ENCODE measurements at regions not wholly inside any gene's neighbourhood (a gene's known extent, or its start where the extent isn't known, plus 50 kb on each side); places are given as distances from the start of the nearest gene placed in this dataset.

DNA sequence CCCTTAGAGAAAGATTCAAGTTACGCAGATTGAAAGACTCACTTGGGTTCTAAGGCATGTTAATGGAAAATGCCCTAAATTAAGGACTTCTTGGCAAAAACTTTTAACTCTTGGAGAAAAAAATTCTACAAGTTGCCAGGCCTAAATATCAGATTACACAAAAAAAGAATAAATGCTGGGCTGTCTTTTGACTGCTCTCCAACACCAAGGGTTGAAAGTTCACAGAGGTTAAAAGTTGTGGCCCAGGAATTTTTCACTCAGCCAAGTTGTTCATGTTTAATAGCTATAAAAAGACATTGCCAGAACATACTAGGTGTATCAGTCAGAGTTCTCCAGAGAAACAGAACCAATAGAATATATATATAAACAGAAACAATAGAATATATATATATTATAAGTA is 204.3 kb upstream of the ADRA1D start:
- no peak for TF ChIP-seq EZH2 (IDR thresholded peaks at IDR 0.05)
- no peak for TF ChIP-seq POLR2AphosphoS5 (IDR thresholded peaks at IDR 0.05; ENCODE audit: borderline replicate concordance, low read depth, low read length)
